ENCODE measurements at regions not wholly inside any gene's neighbourhood (a gene's known extent, or its start where the extent isn't known, plus 50 kb on each side); places are given as distances from the start of the nearest gene placed in this dataset.

GRCh38 chr6:106770663-106771062 is 141.3 kb downstream of the QRSL1 start:
- TF ChIP-seq, protein P1, sequence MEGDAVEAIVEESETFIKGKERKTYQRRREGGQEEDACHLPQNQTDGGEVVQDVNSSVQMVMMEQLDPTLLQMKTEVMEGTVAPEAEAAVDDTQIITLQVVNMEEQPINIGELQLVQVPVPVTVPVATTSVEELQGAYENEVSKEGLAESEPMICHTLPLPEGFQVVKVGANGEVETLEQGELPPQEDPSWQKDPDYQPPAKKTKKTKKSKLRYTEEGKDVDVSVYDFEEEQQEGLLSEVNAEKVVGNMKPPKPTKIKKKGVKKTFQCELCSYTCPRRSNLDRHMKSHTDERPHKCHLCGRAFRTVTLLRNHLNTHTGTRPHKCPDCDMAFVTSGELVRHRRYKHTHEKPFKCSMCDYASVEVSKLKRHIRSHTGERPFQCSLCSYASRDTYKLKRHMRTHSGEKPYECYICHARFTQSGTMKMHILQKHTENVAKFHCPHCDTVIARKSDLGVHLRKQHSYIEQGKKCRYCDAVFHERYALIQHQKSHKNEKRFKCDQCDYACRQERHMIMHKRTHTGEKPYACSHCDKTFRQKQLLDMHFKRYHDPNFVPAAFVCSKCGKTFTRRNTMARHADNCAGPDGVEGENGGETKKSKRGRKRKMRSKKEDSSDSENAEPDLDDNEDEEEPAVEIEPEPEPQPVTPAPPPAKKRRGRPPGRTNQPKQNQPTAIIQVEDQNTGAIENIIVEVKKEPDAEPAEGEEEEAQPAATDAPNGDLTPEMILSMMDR (IDR thresholded peaks at IDR 0.05), result no peak
- no peak for TF ChIP-seq POLR2A (IDR thresholded peaks at IDR 0.05)

Measured in testis (tissue), 2 donors.